ENCODE measurements at regions not wholly inside any gene's neighbourhood (a gene's known extent, or its start where the extent isn't known, plus 50 kb on each side); places are given as distances from the start of the nearest gene placed in this dataset.

DNA sequence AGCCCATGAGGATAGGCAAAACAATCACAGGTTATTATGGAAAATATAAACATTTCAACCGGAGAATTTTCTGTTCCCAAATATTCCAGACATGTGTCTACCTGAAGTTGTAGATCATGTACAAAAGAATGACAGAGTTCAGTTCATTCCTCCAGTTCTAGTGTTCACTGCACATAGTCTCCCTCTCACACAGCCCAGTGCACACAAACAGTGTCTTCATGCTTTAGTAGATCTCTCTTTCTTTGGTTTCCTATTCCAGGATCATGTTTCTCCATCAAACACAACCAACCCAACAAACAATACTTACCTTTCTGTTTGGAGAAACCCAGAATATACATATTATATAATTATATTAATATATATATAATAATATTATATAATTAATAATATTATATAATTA, 671.9 kb downstream of the TRIML1 start:
- no peaks in the 10 kb centered on the region for H3K27me3 ChIP-seq
- no peak overlapping the region for H3K4me3 ChIP-seq (ENCODE audit: low read depth in 1 of 2, low read length in 1 of 2)
- TF ChIP-seq, protein P1, sequence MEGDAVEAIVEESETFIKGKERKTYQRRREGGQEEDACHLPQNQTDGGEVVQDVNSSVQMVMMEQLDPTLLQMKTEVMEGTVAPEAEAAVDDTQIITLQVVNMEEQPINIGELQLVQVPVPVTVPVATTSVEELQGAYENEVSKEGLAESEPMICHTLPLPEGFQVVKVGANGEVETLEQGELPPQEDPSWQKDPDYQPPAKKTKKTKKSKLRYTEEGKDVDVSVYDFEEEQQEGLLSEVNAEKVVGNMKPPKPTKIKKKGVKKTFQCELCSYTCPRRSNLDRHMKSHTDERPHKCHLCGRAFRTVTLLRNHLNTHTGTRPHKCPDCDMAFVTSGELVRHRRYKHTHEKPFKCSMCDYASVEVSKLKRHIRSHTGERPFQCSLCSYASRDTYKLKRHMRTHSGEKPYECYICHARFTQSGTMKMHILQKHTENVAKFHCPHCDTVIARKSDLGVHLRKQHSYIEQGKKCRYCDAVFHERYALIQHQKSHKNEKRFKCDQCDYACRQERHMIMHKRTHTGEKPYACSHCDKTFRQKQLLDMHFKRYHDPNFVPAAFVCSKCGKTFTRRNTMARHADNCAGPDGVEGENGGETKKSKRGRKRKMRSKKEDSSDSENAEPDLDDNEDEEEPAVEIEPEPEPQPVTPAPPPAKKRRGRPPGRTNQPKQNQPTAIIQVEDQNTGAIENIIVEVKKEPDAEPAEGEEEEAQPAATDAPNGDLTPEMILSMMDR (IDR thresholded peaks at IDR 0.05), result no peak
- H3K27ac ChIP-seq, result no peak overlapping the region
- no peaks in the 10 kb centered on the region for H3K4me1 ChIP-seq (ENCODE audit: control insufficient read depth in 1 of 2, insufficient read depth in 1 of 2, low read depth in 1 of 2, low read length in 1 of 2)
- H3K36me3 ChIP-seq, result no peaks in the 10 kb centered on the region
- H3K9me3 ChIP-seq, result no peaks in the 10 kb centered on the region

DNA sequence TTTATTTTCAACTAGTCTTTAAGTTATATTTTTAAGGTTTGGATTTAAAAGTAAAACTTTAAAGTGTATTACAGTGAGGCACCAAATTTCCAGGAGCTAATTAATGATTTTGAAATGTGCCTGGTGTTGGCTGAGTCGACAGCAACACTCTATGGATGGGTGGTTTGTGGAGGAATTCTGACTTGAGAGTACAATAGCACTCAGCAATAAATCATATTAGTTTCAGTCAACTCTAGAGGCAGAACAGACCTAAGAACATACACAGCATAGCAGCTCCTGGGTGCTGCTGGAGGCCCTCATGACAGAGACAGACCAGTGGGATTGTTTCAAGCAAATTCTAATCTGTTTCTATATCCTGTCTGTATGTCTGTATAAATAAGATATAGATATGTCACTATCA, 673.4 kb downstream of the TRIML1 start:
- no peak overlapping the region for H3K27ac ChIP-seq
- no peaks in the 10 kb centered on the region for H3K36me3 ChIP-seq
- H3K4me3 ChIP-seq (ENCODE audit: low read depth in 1 of 2, low read length in 1 of 2), result no peak overlapping the region
- H3K4me1 ChIP-seq (ENCODE audit: control insufficient read depth in 1 of 2, insufficient read depth in 1 of 2, low read depth in 1 of 2, low read length in 1 of 2), result no peaks in the 10 kb centered on the region
- TF ChIP-seq, protein P1 (IDR thresholded peaks at IDR 0.05), result no peak
- no peaks in the 10 kb centered on the region for H3K9me3 ChIP-seq
- no peaks in the 10 kb centered on the region for H3K27me3 ChIP-seq

DNA sequence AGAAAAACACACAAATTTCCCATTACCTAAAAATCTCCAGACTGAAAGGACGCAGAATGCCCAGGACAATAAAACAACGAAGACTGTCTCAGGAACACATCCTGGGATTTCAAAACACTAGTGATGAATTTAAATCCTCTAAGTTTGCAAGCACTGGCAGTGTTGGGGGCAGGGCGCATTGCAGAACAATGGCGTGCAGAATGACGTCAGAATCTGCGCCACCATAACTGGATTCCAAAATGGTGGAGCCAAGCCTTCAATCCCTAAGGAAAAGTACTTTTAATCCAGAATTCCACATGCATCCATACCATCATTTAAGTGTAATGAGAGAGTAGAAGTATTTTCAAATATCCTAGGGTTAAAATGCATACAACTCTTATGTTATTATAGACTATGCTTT, 679.1 kb downstream of the TRIML1 start:
- TF ChIP-seq, protein P1 (IDR thresholded peaks at IDR 0.05), result no peak
- Histone ChIP-seq H3K27ac (no peak overlapping the region), H3K36me3 (no peaks in the 10 kb centered on the region), H3K4me1 (ENCODE audit: control insufficient read depth in 1 of 2, insufficient read depth in 1 of 2, low read depth in 1 of 2, low read length in 1 of 2) (no peaks in the 10 kb centered on the region), H3K27me3 (no peaks in the 10 kb centered on the region), H3K9me3 (no peaks in the 10 kb centered on the region), H3K4me3 (ENCODE audit: low read depth in 1 of 2, low read length in 1 of 2) (no peak overlapping the region)

DNA sequence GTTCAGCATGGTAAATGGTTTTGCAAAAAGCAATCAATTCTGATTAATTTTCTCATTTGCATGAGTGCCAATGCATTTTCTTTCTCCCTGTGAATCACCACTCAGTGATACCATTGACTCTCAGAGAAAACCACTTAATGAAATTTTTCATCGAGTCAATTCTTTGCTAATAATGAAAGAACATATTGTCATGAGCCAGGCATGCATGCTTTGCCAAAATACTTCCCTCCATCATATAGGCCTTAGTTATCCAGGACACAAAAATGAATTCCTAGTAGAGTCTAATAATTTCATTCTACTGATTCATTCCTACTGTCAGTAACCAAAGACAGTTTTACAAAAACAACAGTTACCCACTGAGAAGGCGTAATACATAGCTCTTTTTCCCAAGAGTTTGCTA, 680.0 kb downstream of the TRIML1 start:
- TF ChIP-seq, protein P1 (IDR thresholded peaks at IDR 0.05), result no peak
- no peak overlapping the region for H3K4me3 ChIP-seq (ENCODE audit: low read depth in 1 of 2, low read length in 1 of 2)

DNA sequence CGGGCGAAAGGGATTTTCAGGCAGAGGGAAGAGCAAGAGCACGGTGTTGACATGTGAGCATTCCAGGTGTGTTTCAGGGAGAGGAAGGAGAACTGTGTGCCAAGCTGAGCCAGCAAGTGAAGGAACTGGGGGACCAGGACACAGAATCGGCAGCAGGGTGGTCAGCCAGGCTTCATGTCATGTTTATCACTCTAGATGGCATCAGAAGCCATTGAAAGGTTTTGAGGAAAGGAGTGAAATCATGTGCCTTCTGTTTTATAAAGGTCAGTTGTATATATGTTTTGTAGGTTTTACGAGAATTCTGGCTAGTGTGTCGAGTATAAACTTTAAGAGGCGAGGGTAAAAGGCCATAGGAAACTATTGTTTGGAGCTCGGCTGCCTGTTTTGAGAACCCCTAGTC, 682.3 kb downstream of the TRIML1 start:
- no peaks in the 10 kb centered on the region for H3K27me3 ChIP-seq
- no peaks in the 10 kb centered on the region for H3K4me1 ChIP-seq (ENCODE audit: control insufficient read depth in 1 of 2, insufficient read depth in 1 of 2, low read depth in 1 of 2, low read length in 1 of 2)
- H3K36me3 ChIP-seq, result no peaks in the 10 kb centered on the region
- no peak overlapping the region for H3K27ac ChIP-seq
- TF ChIP-seq, protein P1 (IDR thresholded peaks at IDR 0.05), result no peak
- no peak overlapping the region for H3K4me3 ChIP-seq (ENCODE audit: low read depth in 1 of 2, low read length in 1 of 2)
- H3K9me3 ChIP-seq, result no peaks in the 10 kb centered on the region

More for the DNA sequence above, 680.0 kb downstream of the TRIML1 start:
- no peak overlapping the region for H3K27ac ChIP-seq
- H3K4me1 ChIP-seq (ENCODE audit: control insufficient read depth in 1 of 2, insufficient read depth in 1 of 2, low read depth in 1 of 2, low read length in 1 of 2), result no peaks in the 10 kb centered on the region
- H3K27me3 ChIP-seq, result no peaks in the 10 kb centered on the region
- H3K36me3 ChIP-seq, result no peaks in the 10 kb centered on the region
- no peaks in the 10 kb centered on the region for H3K9me3 ChIP-seq

DNA sequence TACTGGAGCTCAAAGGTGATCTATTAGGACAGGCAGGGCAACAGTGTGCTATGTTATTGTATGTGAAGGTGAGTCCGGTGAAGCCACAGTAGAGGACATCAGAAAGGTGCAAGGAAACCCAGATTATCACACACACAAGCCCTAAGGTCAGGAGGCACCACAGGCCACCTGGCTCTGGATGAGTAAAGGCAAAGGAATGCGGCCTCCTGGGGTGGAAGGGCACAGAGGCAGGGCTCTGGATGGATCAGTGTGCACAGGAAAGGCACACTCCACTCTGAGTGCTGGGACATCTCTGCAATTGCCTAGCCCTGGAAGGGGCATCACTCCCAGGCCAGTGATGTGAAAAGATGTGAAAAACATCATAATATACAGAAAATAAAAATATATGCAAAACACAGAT, 683.5 kb downstream of the TRIML1 start:
- H3K36me3 ChIP-seq, result no peaks in the 10 kb centered on the region
- H3K4me3 ChIP-seq (ENCODE audit: low read depth in 1 of 2, low read length in 1 of 2), result no peak overlapping the region
- no peak overlapping the region for H3K27ac ChIP-seq
- H3K9me3 ChIP-seq, result no peaks in the 10 kb centered on the region
- H3K27me3 ChIP-seq, result no peaks in the 10 kb centered on the region
- TF ChIP-seq, protein P1 (IDR thresholded peaks at IDR 0.05), result no peak
- no peaks in the 10 kb centered on the region for H3K4me1 ChIP-seq (ENCODE audit: control insufficient read depth in 1 of 2, insufficient read depth in 1 of 2, low read depth in 1 of 2, low read length in 1 of 2)

All from neutrophil (primary cell).